ENCODE measurements at regions not wholly inside any gene's neighbourhood (a gene's known extent, or its start where the extent isn't known, plus 50 kb on each side); places are given as distances from the start of the nearest gene placed in this dataset.

GRCh38 chr2:66093371-66093770 lies 341.6 kb upstream of the MEIS1 start:
- TF ChIP-seq GPBP1L1 (CRISPR knock-in tag; IDR thresholded peaks at IDR 0.05) (no peak), TEAD3 (CRISPR knock-in tag; optimal IDR thresholded peaks at IDR 0.05; ENCODE audit: borderline replicate concordance) (no peak), CREB1 (IDR thresholded peaks at IDR 0.05) (no peak), CREB1 (CRISPR knock-in tag; IDR thresholded peaks at IDR 0.05) (no peak), PAXIP1 (CRISPR knock-in tag; conservative IDR thresholded peaks at IDR 0.05) (no peak), ZNF264 (CRISPR knock-in tag; IDR thresholded peaks at IDR 0.05) (no peak), STAT6 (CRISPR knock-in tag; IDR thresholded peaks at IDR 0.05; ENCODE audit: borderline replicate concordance) (no peak), ARNTL (CRISPR knock-in tag; IDR thresholded peaks at IDR 0.05) (no peak)
- TF ChIP-seq, protein P1, sequence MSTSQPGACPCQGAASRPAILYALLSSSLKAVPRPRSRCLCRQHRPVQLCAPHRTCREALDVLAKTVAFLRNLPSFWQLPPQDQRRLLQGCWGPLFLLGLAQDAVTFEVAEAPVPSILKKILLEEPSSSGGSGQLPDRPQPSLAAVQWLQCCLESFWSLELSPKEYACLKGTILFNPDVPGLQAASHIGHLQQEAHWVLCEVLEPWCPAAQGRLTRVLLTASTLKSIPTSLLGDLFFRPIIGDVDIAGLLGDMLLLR (CRISPR knock-in tag; IDR thresholded peaks at IDR 0.05): no peak
